GM21529 (cell line): ENCODE measurements at regions not wholly inside any gene's neighbourhood (a gene's known extent, or its start where the extent isn't known, plus 50 kb on each side); places are given as distances from the start of the nearest gene placed in this dataset.
"Not testable (repeated sequence)": the region's sequence is repeated elsewhere in the genome, so short reads cannot be mapped to it uniquely, and the experiment has no call there.

Experiments
- ATAC-seq: cut with Tn5 transposase; IDR thresholded peaks from one replicate; pipeline ENCODE4 v1.9.1; 2021; ENCODE audit not compliant: unreplicated experiment

- ATAC-seq, result no peak
Measured at GRCh38 chr20:50355590-50356524, 154.3 kb upstream of the PTPN1 start.

DNA sequence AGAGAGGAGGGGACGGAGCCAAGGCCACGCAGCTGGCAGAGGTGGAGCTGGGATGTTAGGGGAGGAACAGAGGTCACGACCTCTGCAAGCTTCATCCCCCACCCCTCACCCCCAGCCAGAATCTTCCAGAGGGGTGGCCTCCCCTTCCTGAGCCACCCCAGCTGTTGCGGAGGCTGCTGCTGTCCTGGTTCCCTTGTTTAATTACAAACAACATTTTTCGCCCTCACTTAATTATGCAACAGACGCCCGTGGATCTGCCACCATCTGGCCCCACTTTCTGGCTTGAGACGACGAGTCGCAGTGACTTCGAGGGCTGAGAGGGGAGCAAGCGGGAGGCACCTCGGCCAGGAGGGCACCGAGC lies 153.7 kb upstream of the PTPN1 start:
- ATAC-seq, result no peak

GRCh38 chr20:50356962-50357782 lies 153.0 kb upstream of the PTPN1 start:
- ATAC-seq, result no peak

GRCh38 chr20:50357783-50358161 lies 152.4 kb upstream of the PTPN1 start:
- ATAC-seq, result no peak

DNA sequence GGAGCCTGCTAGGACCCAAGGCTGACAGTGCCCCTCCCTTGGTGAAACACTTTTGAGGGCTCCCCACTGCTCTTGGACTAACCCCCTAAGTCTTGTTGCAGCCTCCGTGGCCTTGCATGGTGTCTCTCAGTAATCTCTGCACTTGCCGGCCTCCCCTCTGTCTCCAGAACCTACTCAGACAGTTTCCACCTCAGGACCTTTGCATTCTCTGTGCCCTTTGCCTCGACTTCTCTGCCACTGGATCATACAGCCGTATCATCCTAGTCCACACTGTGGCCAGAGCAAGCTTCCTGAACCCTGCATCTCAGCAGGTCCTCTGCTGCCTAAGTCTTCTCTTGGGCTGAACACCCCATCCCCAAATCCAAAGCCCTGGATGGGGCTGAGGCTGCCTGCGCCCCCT lies 152.0 kb upstream of the PTPN1 start:
- no peak for ATAC-seq

DNA sequence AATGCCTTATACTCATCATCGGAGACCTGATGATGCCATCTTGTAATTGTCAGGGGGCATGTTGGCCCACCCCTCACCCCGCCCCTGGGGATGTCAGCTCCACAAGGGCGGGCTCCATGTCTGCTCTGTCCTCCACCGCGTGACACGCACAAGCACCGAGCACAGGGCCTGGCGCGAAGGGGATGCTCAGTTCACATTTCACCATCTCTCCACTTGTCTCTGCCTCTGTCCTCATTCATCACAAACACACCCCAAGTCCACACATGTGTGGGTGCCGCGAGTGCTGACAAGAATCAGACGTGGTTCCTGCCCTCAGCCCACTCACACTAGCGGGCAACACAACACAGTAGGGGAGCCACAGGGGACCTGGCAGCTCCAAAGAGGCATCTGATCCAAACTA lies 151.2 kb upstream of the PTPN1 start:
- ATAC-seq, result no peak

DNA sequence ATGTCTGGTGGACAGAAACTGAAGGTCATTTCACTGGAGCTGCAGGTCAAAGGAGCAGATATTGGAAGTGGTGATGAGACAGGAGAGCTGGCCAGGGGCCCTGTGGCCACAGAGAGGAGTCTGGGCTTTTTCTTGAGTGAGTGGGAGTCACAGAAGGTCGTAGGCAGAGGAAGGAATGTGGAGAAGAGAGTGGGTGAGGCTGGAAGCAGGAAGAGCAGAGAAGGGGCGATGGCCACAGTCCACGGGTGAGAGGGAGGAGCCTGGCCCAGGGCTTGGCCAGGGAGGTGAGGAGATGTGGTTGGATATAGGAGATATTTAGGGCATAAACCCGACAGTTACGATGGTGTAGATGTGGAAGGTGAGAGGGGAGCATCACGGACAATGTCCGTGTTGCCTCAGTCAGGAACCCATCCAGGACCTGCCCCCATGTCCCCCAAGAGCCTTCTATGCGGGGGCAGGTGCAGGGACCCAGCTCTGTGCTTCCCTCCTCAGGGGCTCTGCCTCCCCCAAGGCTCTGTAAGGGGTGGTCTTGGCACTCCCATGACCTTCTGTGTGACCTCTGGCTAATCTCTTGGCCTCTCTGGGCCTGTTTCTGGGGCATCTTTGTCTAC lies 150.5 kb upstream of the PTPN1 start:
- ATAC-seq, result no peak

- ATAC-seq, result no peak
Measured at GRCh38 chr20:50360218-50360672, 149.9 kb upstream of the PTPN1 start.

DNA sequence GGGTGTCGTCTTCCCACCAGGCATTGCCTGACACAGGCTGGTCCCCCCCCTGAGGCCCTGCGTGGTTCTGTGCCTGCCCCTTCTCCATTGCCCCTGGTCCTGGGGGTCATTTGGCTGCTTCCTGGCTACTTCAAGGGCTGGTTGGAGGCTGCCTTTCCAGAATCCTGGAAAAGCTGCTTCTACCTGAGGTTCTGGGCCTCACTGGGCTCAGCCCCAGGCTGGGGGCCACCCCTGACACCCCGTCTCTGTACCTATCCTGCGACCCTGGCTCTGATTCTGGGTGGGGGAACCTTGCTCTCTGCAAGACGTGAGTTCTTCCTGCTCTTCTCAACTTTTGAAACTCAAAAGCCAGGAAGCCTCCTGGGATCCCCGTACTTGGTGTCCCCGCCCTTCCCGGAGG lies 149.3 kb upstream of the PTPN1 start:
- ATAC-seq, result no peak

DNA sequence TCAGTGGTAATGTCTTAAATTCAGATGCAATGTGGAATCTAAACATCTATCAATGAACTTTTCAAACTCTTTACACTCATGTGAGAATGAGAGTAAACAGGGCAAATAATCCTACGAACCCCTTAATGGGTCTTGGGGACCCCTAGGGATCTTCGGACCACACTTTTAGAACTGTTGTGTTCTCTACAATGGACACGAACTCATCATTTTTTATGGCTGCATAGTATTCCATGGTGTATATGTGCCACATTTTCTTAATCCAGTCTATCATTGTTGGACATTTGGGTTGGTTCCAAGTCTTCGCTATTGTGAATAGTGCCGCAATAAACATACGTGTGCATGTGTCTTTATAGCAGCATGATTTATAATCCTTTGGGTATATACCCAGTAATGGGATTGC lies 148.0 kb upstream of the PTPN1 start:
- ATAC-seq, result not testable (repeated sequence)

DNA sequence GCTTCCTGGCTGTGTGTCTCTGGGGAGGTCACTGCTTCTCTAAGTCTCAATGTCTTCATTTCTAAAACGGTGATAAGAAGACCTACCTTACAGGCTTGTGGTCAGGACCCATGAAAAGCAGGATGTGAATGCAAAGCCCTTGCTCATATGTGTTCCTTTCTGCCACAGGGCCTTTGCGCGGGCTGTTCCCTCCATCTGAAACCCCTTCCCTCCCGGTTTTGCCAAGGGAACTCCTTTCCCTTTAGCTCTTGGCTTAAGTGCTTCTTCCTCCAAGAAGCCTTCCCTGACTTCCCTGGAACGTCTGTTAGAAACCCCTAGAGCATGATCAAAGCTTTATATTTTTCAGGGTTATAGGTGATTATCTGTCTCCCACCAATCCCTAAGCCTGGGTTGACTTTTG lies 147.2 kb upstream of the PTPN1 start:
- no peak for ATAC-seq

DNA sequence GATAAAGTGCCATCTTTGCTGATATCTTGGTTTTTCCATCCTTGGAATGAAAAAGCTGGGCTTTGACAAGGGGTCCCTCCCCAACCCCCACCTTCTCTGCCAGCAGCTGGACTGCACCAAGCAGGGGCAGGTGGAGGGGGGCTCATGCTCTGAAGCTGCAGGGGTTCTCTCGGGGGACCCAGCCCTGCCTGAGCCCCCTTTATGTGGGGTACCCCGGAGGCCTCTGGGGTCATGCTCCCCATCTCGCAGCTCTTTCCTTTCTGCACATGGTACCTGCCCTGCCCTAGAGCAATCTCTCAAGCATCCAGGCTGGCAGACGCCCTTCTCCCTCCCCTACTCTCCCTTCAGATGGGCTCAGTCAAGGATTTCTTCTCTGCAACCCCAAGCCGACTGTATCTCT lies 146.7 kb upstream of the PTPN1 start:
- ATAC-seq, result no peak

DNA sequence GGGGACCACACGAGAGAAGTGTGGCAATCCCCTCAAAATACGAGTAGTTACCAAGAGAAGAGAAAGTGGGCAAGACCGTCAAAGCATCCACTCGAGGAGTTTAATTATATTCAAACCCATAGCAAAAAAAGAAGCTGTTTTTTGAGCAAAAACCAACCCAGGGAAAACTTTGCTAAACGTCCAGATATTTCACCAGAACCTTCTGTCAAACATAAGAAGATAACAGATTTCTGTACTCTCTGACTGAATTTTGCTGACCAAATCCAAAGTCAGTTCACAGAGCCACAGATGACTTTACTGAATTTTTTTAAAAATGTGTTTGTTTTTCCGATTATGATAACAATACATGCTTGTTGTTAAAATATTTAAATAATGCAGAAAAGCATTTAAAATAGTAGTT lies 145.6 kb upstream of the PTPN1 start:
- no peak for ATAC-seq

GRCh38 chr20:50366270-50367103 lies 143.7 kb upstream of the PTPN1 start:
- ATAC-seq, result no peak

DNA sequence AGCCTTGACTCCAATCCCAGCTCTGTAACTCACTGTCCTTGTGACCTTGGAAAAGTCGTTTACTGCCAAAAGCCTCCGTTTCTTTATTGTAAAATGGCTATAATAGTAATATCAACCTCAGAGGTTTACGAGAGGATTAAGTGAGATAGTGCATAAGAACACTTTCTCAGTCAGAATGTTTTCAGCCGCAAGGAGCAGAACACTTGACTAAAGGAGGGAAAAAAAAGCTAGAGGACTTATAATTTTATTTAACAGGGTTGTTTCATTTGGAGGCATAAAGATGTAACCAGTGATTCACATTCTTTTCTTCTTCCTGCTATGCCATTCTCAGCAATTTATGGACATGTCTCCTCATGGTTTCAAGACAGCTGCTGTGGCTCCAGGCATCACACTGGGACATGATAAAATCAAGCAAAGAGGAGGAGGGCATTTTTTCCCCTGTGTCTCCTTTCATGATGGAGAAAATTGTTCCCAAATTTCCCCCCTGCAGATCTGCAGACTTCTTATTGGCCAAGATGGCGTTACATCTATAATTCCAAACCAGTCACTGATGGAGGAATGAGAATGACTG lies 143.0 kb upstream of the PTPN1 start:
- ATAC-seq, result no peak

DNA sequence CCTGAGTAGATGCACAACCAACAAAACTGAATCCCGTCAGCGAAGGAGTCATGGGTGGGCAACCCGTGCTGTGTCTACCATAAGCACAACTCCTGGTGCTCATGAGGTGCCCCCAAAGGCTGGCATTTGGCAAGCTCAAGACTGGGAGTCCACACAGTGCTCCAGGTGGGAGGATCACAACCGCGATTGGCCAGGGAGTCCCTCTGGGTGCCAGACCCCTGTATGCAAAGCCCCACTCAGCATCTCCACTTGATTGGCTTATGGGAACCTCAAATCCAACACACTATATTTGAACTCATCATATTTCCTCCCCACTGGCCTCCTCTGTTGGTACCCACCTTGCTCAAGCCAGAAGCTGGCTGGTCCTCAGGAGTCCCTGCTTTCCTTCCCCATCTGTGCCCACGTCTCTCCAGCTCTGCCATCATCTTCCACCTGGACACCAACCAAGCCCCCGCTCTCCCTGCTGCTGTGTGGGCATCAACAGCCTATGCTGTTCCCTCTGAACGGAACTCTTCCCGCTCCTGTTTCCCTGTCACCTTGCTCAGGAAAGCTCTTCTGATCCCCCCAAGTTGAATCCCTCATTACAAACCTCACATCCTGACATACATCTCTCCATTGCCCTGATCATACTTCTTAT lies 142.3 kb upstream of the PTPN1 start:
- no peak for ATAC-seq

DNA sequence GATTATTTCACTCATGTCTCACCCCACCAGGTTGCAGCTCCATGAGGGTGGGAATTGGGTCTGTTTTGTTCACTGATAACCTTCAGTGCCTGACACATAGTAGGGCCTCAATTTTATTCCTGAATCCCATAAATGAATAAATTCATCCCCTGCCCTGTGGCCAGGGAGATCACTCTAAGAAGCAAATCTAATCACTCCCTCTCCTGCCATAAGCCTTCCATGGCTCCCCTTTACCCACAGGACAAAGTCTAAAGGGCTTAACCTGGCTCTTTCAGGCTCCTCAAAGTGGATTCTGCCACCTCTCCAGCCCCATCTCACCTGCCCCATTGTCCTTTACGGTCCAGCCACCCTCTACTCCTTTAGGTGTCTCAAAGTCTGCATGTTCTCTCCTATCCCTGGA lies 141.8 kb upstream of the PTPN1 start:
- ATAC-seq, result no peak

DNA sequence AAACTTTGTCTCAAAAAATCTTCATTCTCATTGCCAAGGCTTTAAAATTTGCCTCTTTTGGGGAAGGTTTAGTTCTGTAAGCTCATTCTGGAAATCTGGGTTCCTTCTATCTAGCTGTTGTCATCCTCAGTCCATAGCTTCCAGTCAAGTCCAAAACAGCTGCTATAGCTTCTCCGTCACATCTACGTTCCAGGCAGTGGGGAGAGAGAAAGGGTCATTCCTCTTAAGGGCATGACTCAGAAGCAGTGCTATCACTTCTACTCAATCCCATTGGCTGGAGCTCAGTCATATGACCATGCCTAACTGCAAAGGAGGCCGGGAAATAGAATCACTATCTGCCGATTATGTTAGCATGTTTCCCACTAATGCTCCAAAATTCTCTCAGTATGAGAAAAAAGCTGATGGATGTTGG lies 141.4 kb upstream of the PTPN1 start:
- no peak for ATAC-seq

- no peak for ATAC-seq
Measured at GRCh38 chr20:50369225-50370035, 140.8 kb upstream of the PTPN1 start.
